HepG2 (cell line): ENCODE measurements at regions not wholly inside any gene's neighbourhood (a gene's known extent, or its start where the extent isn't known, plus 50 kb on each side); places are given as distances from the start of the nearest gene placed in this dataset.

ENCODE experiments used
- ATAC-seq: fragments of 200-7000 bp; cut with Tn5 transposase; 3 replicates; pipeline ENCODE4 v1.9.1; 2020; ENCODE audit warnings: mild to moderate bottlenecking, moderate library complexity
- BruUV-seq: library from RNA; stranded (reverse); fragments of 400-500 nt; replicated peaks from 2 replicates; lab custom pipeline; 2021; lab: Mats Ljungman, UMichigan
- CTCF ChIA-PET: fragments of 300-600 bp; formaldehyde crosslinking; extraction: SDS; loops from one replicate; lab custom pipeline; 2021; ENCODE audit warnings: low total read pairs, inconsistent platforms, low intra/inter-chr PET ratio; lab: Yijun Ruan, JAX
- POLR2A ChIA-PET: fragments of 350-600 bp; sonication (Branson Sonifier 250); formaldehyde crosslinking; loops from one replicate; lab custom pipeline; 2020; ENCODE audit warnings: antibody characterized with exemption, inconsistent platforms; lab: Yijun Ruan, JAX
- DNase-seq: peaks from one replicate; pipeline ENCODE4 v3.0.0-alpha.2; 2015; ENCODE audit warnings: low spot score
- FAIRE-seq: peaks from 3 replicates; lab custom pipeline; 2011; peaks lifted over from hg19 to GRCh38; lab: Jason Lieb, UNC
- H2AFZ ChIP-seq: one replicate; pipeline ENCODE4 v1.6.1; 2011; ENCODE audit warnings: low read length, inconsistent platforms
- H3K27ac ChIP-seq: fragments of 300-600 bp; 3 replicates; pipeline ENCODE4 v1.8.0; 2011; ENCODE audit warnings: mixed run types, mild to moderate bottlenecking, mixed read lengths, low read length, inconsistent platforms; ENCODE audit not compliant: insufficient read depth; ENCODE audit errors: extremely low read length
- H3K27me3 ChIP-seq, 2 experiments: fragments of 200-600 bp in 1 of 2; 2 replicates in 1 of 2; 3 replicates in 1 of 2; pipeline versions ENCODE4 v1.6.0 to v1.8.0; 2011; ENCODE audit warnings: low read length in 2 of 2, mild to moderate bottlenecking in 2 of 2, moderate library complexity in 2 of 2, inconsistent platforms in 1 of 2; ENCODE audit not compliant: insufficient read depth in 2 of 2, control insufficient read depth in 1 of 2
- H3K36me3 ChIP-seq, 2 experiments: fragments of 200-600 bp in 1 of 2; replicated peaks in 1 of 2; 2 replicates in 1 of 2; 3 replicates in 1 of 2; pipeline versions ENCODE4 v1.5.1 to v1.8.0; 2011; ENCODE audit warnings: low read length in 2 of 2, inconsistent platforms in 1 of 2; ENCODE audit not compliant: insufficient read depth in 2 of 2, control insufficient read depth in 1 of 2
- H3K4me1 ChIP-seq: 2 replicates; pipeline ENCODE4 v1.5.1; 2012; ENCODE audit warnings: low read length, inconsistent platforms; ENCODE audit not compliant: insufficient read depth
- H3K4me2 ChIP-seq: 2 replicates; pipeline ENCODE4 v1.6.0; 2011; ENCODE audit warnings: low read depth, low read length, inconsistent platforms
- H3K4me3 ChIP-seq, 3 experiments: fragments of 200-600 bp in 1 of 3; sonication (generic), shearing (Covaris generic) in 1 of 3; replicated peaks in 1 of 3; 2 replicates each; pipeline ENCODE4 v1.5.1; 2011 to 2016; ENCODE audit warnings: low read length in 3 of 3, inconsistent platforms in 2 of 3, low read depth in 2 of 3, mild to moderate bottlenecking in 2 of 3, control low read depth in 1 of 3, mixed read lengths in 1 of 3; ENCODE audit not compliant: insufficient read depth in 1 of 3
- H3K79me2 ChIP-seq: one replicate; pipeline ENCODE4 v1.6.1; 2011; ENCODE audit warnings: low read length, inconsistent platforms; ENCODE audit not compliant: insufficient read depth
- H3K9ac ChIP-seq: 2 replicates; pipeline ENCODE4 v1.6.0; 2011; ENCODE audit warnings: mild to moderate bottlenecking, low read depth, low read length, inconsistent platforms; ENCODE audit not compliant: insufficient read depth
- H3K9me3 ChIP-seq: 2 replicates; pipeline ENCODE4 v1.5.1; 2012; ENCODE audit warnings: mild to moderate bottlenecking, low read length
- H4K20me1 ChIP-seq: 2 replicates; pipeline ENCODE4 v1.6.0; 2011; ENCODE audit warnings: inconsistent platforms, mild to moderate bottlenecking, low read length, moderate library complexity; ENCODE audit not compliant: insufficient read depth
- CCAR2 ChIP-seq: fragments of 200-400 bp; formaldehyde crosslinking; optimal IDR thresholded peaks from 2 replicates; pipeline ENCODE3; 2018; ENCODE audit warnings: low read depth, mild to moderate bottlenecking, low read length, moderate library complexity
- DNMT3B ChIP-seq: conservative IDR thresholded peaks from 2 replicates; pipeline ENCODE4 v1.6.1; 2016; ENCODE audit warnings: missing biosample characterization, control low read depth
- FOSL2 ChIP-seq: sonication (generic); formaldehyde crosslinking; IDR thresholded peaks from 2 replicates; pipeline ENCODE4 v1.4.0; 2020; ENCODE audit warnings: missing genetic modification reagents
- KDM3A ChIP-seq: IDR thresholded peaks from 2 replicates; pipeline ENCODE4 v1.6.1; 2018; ENCODE audit warnings: low read depth, missing compliant biosample characterization
- LBX2 ChIP-seq: sonication (generic); formaldehyde crosslinking; IDR thresholded peaks from 2 replicates; pipeline ENCODE4 v1.5.0; 2020; ENCODE audit warnings: missing genetic modification reagents, mild to moderate bottlenecking, borderline replicate concordance
- NR0B2 ChIP-seq: sonication (generic); formaldehyde crosslinking; IDR thresholded peaks from 2 replicates; pipeline ENCODE4 v1.4.0; 2020; ENCODE audit warnings: mild to moderate bottlenecking, missing genetic modification reagents
- PAF1 ChIP-seq: IDR thresholded peaks from 2 replicates; pipeline ENCODE4 v1.6.1; 2016; ENCODE audit warnings: missing genetic modification reagents, missing compliant biosample characterization
- SP140L ChIP-seq: sonication (generic); formaldehyde crosslinking; IDR thresholded peaks from 2 replicates; pipeline ENCODE4 v1.4.0; 2020; ENCODE audit warnings: missing genetic modification reagents, borderline replicate concordance
- TERF1 ChIP-seq: sonication (generic); formaldehyde crosslinking; IDR thresholded peaks from 2 replicates; pipeline ENCODE4 v1.8.0; 2022; ENCODE audit warnings: mild to moderate bottlenecking, missing genetic modification reagents, moderate library complexity
- WIZ ChIP-seq: sonication (generic); formaldehyde crosslinking; IDR thresholded peaks from 2 replicates; pipeline ENCODE4 v1.5.1; 2020; ENCODE audit warnings: mild to moderate bottlenecking, missing genetic modification reagents
- YY1 ChIP-seq: IDR thresholded peaks from 2 replicates; pipeline ENCODE4 v1.6.1; 2011; ENCODE audit warnings: low read length, low read depth, moderate library complexity, mild to moderate bottlenecking; ENCODE audit not compliant: insufficient read depth, insufficient replicate concordance
- ZBTB21 ChIP-seq: sonication (generic); formaldehyde crosslinking; IDR thresholded peaks from 2 replicates; pipeline ENCODE4 v1.4.0; 2020; ENCODE audit warnings: missing genetic modification reagents
- ZFP90 ChIP-seq: sonication (generic); formaldehyde crosslinking; IDR thresholded peaks from 2 replicates; pipeline ENCODE4 v1.8.0; 2022; ENCODE audit warnings: missing genetic modification reagents, mild to moderate bottlenecking, inconsistent platforms, borderline replicate concordance
- ZNF225 ChIP-seq: sonication (generic); formaldehyde crosslinking; IDR thresholded peaks from 2 replicates; pipeline ENCODE4 v1.4.0; 2020; ENCODE audit warnings: mild to moderate bottlenecking, missing genetic modification reagents
- ZNF550 ChIP-seq: sonication (generic); formaldehyde crosslinking; IDR thresholded peaks from 2 replicates; pipeline ENCODE4 v1.4.0; 2020; ENCODE audit warnings: mild to moderate bottlenecking, missing genetic modification reagents, borderline replicate concordance
- ZNF557 ChIP-seq: sonication (generic); formaldehyde crosslinking; IDR thresholded peaks from 2 replicates; pipeline ENCODE4 v1.4.0; 2020; ENCODE audit warnings: missing genetic modification reagents
- ZNF704 ChIP-seq: sonication (generic); formaldehyde crosslinking; IDR thresholded peaks from 2 replicates; pipeline ENCODE4 v1.8.1; 2023; ENCODE audit warnings: mild to moderate bottlenecking, inconsistent platforms, moderate library complexity, missing genetic modification reagents, borderline replicate concordance
- ZNF891 ChIP-seq: sonication (generic); formaldehyde crosslinking; IDR thresholded peaks from 2 replicates; pipeline ENCODE4 v1.5.0; 2020; ENCODE audit warnings: mild to moderate bottlenecking, missing genetic modification reagents
- ZSCAN30 ChIP-seq: sonication (generic); formaldehyde crosslinking; IDR thresholded peaks from 2 replicates; pipeline ENCODE4 v1.5.0; 2020; ENCODE audit warnings: mild to moderate bottlenecking, missing genetic modification reagents
- ZSCAN31 ChIP-seq: sonication (generic); formaldehyde crosslinking; IDR thresholded peaks from 2 replicates; pipeline ENCODE4 v1.5.0; 2020; ENCODE audit warnings: low read depth, mild to moderate bottlenecking, missing genetic modification reagents
- WGBS: methylation state at CpG from one replicate; pipeline ENCODE4 v1.1.6; 2017; ENCODE audit warnings: low lambda C conversion rate; 5-methylcytosine and 5-hydroxymethylcytosine counted together
- in situ Hi-C: cut with HindIII; loops from 2 replicates; pipeline ENCODE4 v1.10.0; 2017; ENCODE audit warnings: low pct_unique_long_range_greater_than_20kb; ENCODE audit not compliant: extremely low pct_ligation_motif_present
- intact Hi-C: fragments of 100-400 bp; cut with micrococcal nuclease; formaldehyde crosslinking; loops from one replicate; pipeline ENCODE4 v1.10.0; 2022; ENCODE audit not compliant: unreplicated experiment

GRCh38 chr7:82527851-82528250 is 84.3 kb upstream of the CACNA2D1 start:
- 4% methylated on average over 1 of the region's 1 CpG for WGBS
- no peaks in the 10 kb centered on the region for H3K4me1 ChIP-seq
- no peaks in the 10 kb centered on the region for H4K20me1 ChIP-seq
- TF ChIP-seq KDM3A (CRISPR knock-in tag) (no peak), PAF1 (no peak), FOSL2 (CRISPR knock-in tag) (no peak), ZNF891 (CRISPR knock-in tag) (no peak), WIZ (CRISPR knock-in tag) (no peak), ZNF550 (CRISPR knock-in tag) (no peak), TERF1 (CRISPR knock-in tag) (no peak), ZFP90 (CRISPR knock-in tag) (no peak), NR0B2 (CRISPR knock-in tag) (no peak), YY1 (no peak), ZNF225 (no peak), DNMT3B (no peak), SP140L (no peak), ZSCAN31 (CRISPR knock-in tag) (no peak), ZNF557 (CRISPR knock-in tag) (no peak), CCAR2 (no peak), LBX2 (no peak), ZNF704 (CRISPR knock-in tag) (no peak), ZBTB21 (no peak), ZSCAN30 (CRISPR knock-in tag) (no peak)
- TF ChIP-seq, all 625 proteins: peak for 0
- Histone ChIP-seq H3K27me3 (no peaks in the 10 kb centered on the region), H3K4me3 (no peak overlapping the region), H3K4me2 (no peak overlapping the region), H3K9me3 (no peaks in the 10 kb centered on the region), H3K9ac (no peak overlapping the region), H3K27ac (no peak overlapping the region), H2AFZ (no peak overlapping the region), H3K36me3 (no peaks in the 10 kb centered on the region), H3K79me2 (no peaks in the 10 kb centered on the region)
- ChIA-PET CTCF (no interaction called here), POLR2A (no interaction called here)
- ATAC-seq (no peak), FAIRE-seq (no peak), DNase-seq (no peak)
- no TSS peak for BruUV-seq
- intact Hi-C loops, result no loop called here
- in situ Hi-C loops, result no loop called here
